GM23338 (cell line): ENCODE measurements at regions not wholly inside any gene's neighbourhood (a gene's known extent, or its start where the extent isn't known, plus 50 kb on each side); places are given as distances from the start of the nearest gene placed in this dataset.

Experiments used
- ATAC-seq: fragments of 200-7000 bp; cut with Tn5 transposase; 3 replicates; pipeline ENCODE4 v1.9.1; 2020
- DNase-seq: peaks from one replicate; pipeline ENCODE4 v3.0.0-alpha.2; 2015; ENCODE audit warnings: low spot score
- H2AFZ ChIP-seq: fragments of 200-600 bp; sonication (generic); 2 replicates; pipeline ENCODE4 v1.8.0; 2016; ENCODE audit warnings: antibody characterized with exemption, mild to moderate bottlenecking, moderate library complexity
- H3F3A ChIP-seq: fragments of 200-600 bp; sonication (generic); replicated peaks from 2 replicates; pipeline ENCODE4 v1.8.0; 2017; ENCODE audit warnings: antibody characterized with exemption, mixed run types, low read depth
- H3K27ac ChIP-seq: fragments of 200-600 bp; sonication (generic); 2 replicates; pipeline ENCODE4 v1.6.1; 2016; ENCODE audit warnings: low read depth
- H3K27me3 ChIP-seq: fragments of 200-600 bp; sonication (generic); 2 replicates; pipeline ENCODE4 v1.8.0; 2016; ENCODE audit warnings: mild to moderate bottlenecking, mixed run types, moderate library complexity; ENCODE audit not compliant: insufficient read depth
- H3K36me3 ChIP-seq: fragments of 200-600 bp; sonication (generic); 2 replicates; pipeline ENCODE4 v1.8.0; 2016; ENCODE audit warnings: mild to moderate bottlenecking; ENCODE audit not compliant: insufficient read depth
- H3K4me1 ChIP-seq: fragments of 200-600 bp; sonication (generic); 2 replicates; pipeline ENCODE4 v1.8.0; 2016; ENCODE audit warnings: mild to moderate bottlenecking, moderate library complexity; ENCODE audit not compliant: insufficient read depth
- H3K4me2 ChIP-seq: fragments of 200-600 bp; sonication (generic); 2 replicates; pipeline ENCODE4 v1.7.1; 2017; ENCODE audit warnings: mixed run types
- H3K4me3 ChIP-seq: fragments of 200-600 bp; sonication (generic); 2 replicates; pipeline ENCODE4 v1.6.1; 2016; ENCODE audit warnings: mixed run types
- H3K79me2 ChIP-seq: fragments of 200-600 bp; sonication (generic); replicated peaks from 2 replicates; pipeline ENCODE4 v1.8.0; 2017; ENCODE audit warnings: mild to moderate bottlenecking; ENCODE audit not compliant: insufficient read depth
- H3K9me2 ChIP-seq: fragments of 200-600 bp; sonication (generic); 2 replicates; pipeline ENCODE4 v1.8.0; 2017; ENCODE audit not compliant: insufficient read depth
- H4K20me1 ChIP-seq: fragments of 200-600 bp; sonication (generic); replicated peaks from 2 replicates; pipeline ENCODE4 v1.8.0; 2017; ENCODE audit warnings: mild to moderate bottlenecking; ENCODE audit not compliant: insufficient read depth
- H3K27ac Mint-ChIP-seq: 2 replicates; pipeline ENCODE4 v1.8.0; 2020; ENCODE audit warnings: inconsistent platforms, mild to moderate bottlenecking, moderate library complexity, mixed read lengths
- H3K27me3 Mint-ChIP-seq: 3 replicates; pipeline ENCODE4 v1.8.0; 2022; ENCODE audit warnings: low read depth, mild to moderate bottlenecking, moderate library complexity, mixed read lengths, inconsistent platforms; ENCODE audit not compliant: insufficient read depth, poor library complexity
- H3K36me3 Mint-ChIP-seq: 3 replicates; pipeline ENCODE4 v1.8.0; 2021; ENCODE audit warnings: low read depth, mild to moderate bottlenecking, inconsistent platforms, moderate library complexity, mixed read lengths
- H3K4me1 Mint-ChIP-seq: 3 replicates; pipeline ENCODE4 v1.8.0; 2020; ENCODE audit warnings: mild to moderate bottlenecking, inconsistent platforms, mixed read lengths
- H3K4me3 Mint-ChIP-seq: 3 replicates; pipeline ENCODE4 v1.8.0; 2021; ENCODE audit warnings: moderate library complexity, mild to moderate bottlenecking, inconsistent platforms, mixed read lengths
- H3K9me3 Mint-ChIP-seq: 3 replicates; pipeline ENCODE4 v1.8.0; 2020; ENCODE audit warnings: moderate library complexity, mild to moderate bottlenecking, inconsistent platforms, mixed read lengths
- CREB1 ChIP-seq: fragments of 250-450 bp; sonication (Bioruptor Pico); IDR thresholded peaks from 2 replicates; pipeline ENCODE4 v1.5.0; 2020; ENCODE audit warnings: low read depth, mild to moderate bottlenecking, moderate library complexity
- EZH2 ChIP-seq: fragments of 200-600 bp; sonication (generic); IDR thresholded peaks from one replicate; pipeline ENCODE4 v1.8.0; 2017; ENCODE audit warnings: antibody characterized with exemption, mild to moderate bottlenecking, low read depth; ENCODE audit not compliant: unreplicated experiment
- EZH2phosphoT487 ChIP-seq: fragments of 200-600 bp; sonication (generic); IDR thresholded peaks from one replicate; pipeline ENCODE4 v1.8.1; 2018; ENCODE audit warnings: antibody characterized with exemption; ENCODE audit not compliant: unreplicated experiment
- JUNB ChIP-seq: IDR thresholded peaks from one replicate; pipeline ENCODE4 v1.6.1; 2016; ENCODE audit warnings: antibody characterized with exemption; ENCODE audit not compliant: unreplicated experiment
- NANOG ChIP-seq: IDR thresholded peaks from 2 replicates; pipeline ENCODE4 v1.6.1; 2016; ENCODE audit warnings: antibody characterized with exemption, borderline replicate concordance
- POLR2AphosphoS5 ChIP-seq: IDR thresholded peaks from 2 replicates; pipeline ENCODE4 v1.6.1; 2016; ENCODE audit warnings: antibody characterized with exemption, low read depth
- STAT1 ChIP-seq: IDR thresholded peaks from one replicate; pipeline ENCODE4 v1.6.1; 2016; ENCODE audit warnings: antibody characterized with exemption; ENCODE audit not compliant: unreplicated experiment
- ZNF114 ChIP-seq: fragments of 250-450 bp; sonication (Bioruptor Pico); IDR thresholded peaks from 2 replicates; pipeline ENCODE4 v1.5.0; 2020; ENCODE audit warnings: mild to moderate bottlenecking, moderate library complexity
- ZNF331 ChIP-seq: fragments of 250-450 bp; sonication (Bioruptor Pico); IDR thresholded peaks from 2 replicates; pipeline ENCODE4 v1.5.0; 2020; ENCODE audit warnings: low read depth, mild to moderate bottlenecking, moderate library complexity
- TF ChIP-seq, protein P1 (sequence below): IDR thresholded peaks from one replicate; pipeline ENCODE4 v1.6.1; 2018; ENCODE audit warnings: antibody characterized with exemption; ENCODE audit not compliant: unreplicated experiment
- TF ChIP-seq, protein P2 (sequence below): IDR thresholded peaks from 2 replicates; pipeline ENCODE4 v1.6.1; 2016; ENCODE audit warnings: antibody characterized with exemption
- TF ChIP-seq, protein P3 (sequence below), 2 experiments: fragments of 200-600 bp in 1 of 2; sonication (generic) in 1 of 2; conservative IDR thresholded peaks; 2 replicates each; pipeline versions ENCODE4 v1.5.1 to v1.6.1; 2016 to 2017; ENCODE audit warnings: antibody characterized with exemption in 2 of 2, low read depth in 2 of 2, mild to moderate bottlenecking in 2 of 2, moderate library complexity in 1 of 2
- TF ChIP-seq, protein P4 (sequence below): fragments of 250-450 bp; sonication (Bioruptor Pico); IDR thresholded peaks from 2 replicates; pipeline ENCODE4 v1.5.0; 2020; ENCODE audit warnings: mild to moderate bottlenecking, moderate library complexity

DNA sequence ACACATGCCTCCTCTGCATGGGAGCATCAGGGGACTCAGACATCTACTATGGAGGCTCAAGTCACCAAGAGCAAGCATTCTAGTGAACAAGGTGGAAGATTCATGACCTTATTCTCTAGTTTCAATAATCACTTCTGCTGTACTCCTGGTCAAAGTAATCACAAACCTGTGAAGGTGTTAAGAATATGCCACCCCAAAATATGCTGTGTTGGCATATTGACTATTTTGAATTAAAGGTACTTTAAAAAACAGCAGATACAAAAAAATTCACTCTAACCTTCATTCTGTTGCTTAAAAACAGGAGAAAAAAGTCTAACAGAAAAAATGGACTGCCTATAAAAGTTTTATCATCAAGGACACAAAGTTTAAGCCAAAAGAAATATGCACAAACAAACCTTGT lies 607.8 kb upstream of the TYRP1 start:
- 0 out of 3 replicates have a peak, but pooled peaks cover under 1% of the 10 kb centered on the region for H3K9me3 Mint-ChIP-seq
- Histone ChIP-seq H3F3A (no peaks in the 10 kb centered on the region), H3K27me3 (no peaks in the 10 kb centered on the region), H3K4me2 (no peak overlapping the region), H3K4me1 (no peaks in the 10 kb centered on the region), H2AFZ (no peak overlapping the region), H4K20me1 (no peaks in the 10 kb centered on the region), H3K36me3 (no peaks in the 10 kb centered on the region), H3K27ac (no peak overlapping the region), H3K79me2 (no peaks in the 10 kb centered on the region), H3K4me3 (no peak overlapping the region), H3K9me2 (no peaks in the 10 kb centered on the region)
- no peak overlapping the region for H3K27ac Mint-ChIP-seq
- TF ChIP-seq, protein P1, sequence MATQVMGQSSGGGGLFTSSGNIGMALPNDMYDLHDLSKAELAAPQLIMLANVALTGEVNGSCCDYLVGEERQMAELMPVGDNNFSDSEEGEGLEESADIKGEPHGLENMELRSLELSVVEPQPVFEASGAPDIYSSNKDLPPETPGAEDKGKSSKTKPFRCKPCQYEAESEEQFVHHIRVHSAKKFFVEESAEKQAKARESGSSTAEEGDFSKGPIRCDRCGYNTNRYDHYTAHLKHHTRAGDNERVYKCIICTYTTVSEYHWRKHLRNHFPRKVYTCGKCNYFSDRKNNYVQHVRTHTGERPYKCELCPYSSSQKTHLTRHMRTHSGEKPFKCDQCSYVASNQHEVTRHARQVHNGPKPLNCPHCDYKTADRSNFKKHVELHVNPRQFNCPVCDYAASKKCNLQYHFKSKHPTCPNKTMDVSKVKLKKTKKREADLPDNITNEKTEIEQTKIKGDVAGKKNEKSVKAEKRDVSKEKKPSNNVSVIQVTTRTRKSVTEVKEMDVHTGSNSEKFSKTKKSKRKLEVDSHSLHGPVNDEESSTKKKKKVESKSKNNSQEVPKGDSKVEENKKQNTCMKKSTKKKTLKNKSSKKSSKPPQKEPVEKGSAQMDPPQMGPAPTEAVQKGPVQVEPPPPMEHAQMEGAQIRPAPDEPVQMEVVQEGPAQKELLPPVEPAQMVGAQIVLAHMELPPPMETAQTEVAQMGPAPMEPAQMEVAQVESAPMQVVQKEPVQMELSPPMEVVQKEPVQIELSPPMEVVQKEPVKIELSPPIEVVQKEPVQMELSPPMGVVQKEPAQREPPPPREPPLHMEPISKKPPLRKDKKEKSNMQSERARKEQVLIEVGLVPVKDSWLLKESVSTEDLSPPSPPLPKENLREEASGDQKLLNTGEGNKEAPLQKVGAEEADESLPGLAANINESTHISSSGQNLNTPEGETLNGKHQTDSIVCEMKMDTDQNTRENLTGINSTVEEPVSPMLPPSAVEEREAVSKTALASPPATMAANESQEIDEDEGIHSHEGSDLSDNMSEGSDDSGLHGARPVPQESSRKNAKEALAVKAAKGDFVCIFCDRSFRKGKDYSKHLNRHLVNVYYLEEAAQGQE: no peak
- TF ChIP-seq STAT1 (no peak), POLR2AphosphoS5 (no peak), NANOG (no peak), ZNF331 (CRISPR knock-in tag) (no peak), CREB1 (CRISPR knock-in tag) (no peak), EZH2 (no peak), ZNF114 (no peak), JUNB (no peak), EZH2phosphoT487 (no peak)
- TF ChIP-seq, protein P2, sequence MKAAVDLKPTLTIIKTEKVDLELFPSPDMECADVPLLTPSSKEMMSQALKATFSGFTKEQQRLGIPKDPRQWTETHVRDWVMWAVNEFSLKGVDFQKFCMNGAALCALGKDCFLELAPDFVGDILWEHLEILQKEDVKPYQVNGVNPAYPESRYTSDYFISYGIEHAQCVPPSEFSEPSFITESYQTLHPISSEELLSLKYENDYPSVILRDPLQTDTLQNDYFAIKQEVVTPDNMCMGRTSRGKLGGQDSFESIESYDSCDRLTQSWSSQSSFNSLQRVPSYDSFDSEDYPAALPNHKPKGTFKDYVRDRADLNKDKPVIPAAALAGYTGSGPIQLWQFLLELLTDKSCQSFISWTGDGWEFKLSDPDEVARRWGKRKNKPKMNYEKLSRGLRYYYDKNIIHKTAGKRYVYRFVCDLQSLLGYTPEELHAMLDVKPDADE: no peak
- TF ChIP-seq, protein P3, sequence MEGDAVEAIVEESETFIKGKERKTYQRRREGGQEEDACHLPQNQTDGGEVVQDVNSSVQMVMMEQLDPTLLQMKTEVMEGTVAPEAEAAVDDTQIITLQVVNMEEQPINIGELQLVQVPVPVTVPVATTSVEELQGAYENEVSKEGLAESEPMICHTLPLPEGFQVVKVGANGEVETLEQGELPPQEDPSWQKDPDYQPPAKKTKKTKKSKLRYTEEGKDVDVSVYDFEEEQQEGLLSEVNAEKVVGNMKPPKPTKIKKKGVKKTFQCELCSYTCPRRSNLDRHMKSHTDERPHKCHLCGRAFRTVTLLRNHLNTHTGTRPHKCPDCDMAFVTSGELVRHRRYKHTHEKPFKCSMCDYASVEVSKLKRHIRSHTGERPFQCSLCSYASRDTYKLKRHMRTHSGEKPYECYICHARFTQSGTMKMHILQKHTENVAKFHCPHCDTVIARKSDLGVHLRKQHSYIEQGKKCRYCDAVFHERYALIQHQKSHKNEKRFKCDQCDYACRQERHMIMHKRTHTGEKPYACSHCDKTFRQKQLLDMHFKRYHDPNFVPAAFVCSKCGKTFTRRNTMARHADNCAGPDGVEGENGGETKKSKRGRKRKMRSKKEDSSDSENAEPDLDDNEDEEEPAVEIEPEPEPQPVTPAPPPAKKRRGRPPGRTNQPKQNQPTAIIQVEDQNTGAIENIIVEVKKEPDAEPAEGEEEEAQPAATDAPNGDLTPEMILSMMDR (conservative IDR thresholded peaks at IDR 0.05; ENCODE audit: low read depth in 2 of 2): no peak
- TF ChIP-seq, protein P4, sequence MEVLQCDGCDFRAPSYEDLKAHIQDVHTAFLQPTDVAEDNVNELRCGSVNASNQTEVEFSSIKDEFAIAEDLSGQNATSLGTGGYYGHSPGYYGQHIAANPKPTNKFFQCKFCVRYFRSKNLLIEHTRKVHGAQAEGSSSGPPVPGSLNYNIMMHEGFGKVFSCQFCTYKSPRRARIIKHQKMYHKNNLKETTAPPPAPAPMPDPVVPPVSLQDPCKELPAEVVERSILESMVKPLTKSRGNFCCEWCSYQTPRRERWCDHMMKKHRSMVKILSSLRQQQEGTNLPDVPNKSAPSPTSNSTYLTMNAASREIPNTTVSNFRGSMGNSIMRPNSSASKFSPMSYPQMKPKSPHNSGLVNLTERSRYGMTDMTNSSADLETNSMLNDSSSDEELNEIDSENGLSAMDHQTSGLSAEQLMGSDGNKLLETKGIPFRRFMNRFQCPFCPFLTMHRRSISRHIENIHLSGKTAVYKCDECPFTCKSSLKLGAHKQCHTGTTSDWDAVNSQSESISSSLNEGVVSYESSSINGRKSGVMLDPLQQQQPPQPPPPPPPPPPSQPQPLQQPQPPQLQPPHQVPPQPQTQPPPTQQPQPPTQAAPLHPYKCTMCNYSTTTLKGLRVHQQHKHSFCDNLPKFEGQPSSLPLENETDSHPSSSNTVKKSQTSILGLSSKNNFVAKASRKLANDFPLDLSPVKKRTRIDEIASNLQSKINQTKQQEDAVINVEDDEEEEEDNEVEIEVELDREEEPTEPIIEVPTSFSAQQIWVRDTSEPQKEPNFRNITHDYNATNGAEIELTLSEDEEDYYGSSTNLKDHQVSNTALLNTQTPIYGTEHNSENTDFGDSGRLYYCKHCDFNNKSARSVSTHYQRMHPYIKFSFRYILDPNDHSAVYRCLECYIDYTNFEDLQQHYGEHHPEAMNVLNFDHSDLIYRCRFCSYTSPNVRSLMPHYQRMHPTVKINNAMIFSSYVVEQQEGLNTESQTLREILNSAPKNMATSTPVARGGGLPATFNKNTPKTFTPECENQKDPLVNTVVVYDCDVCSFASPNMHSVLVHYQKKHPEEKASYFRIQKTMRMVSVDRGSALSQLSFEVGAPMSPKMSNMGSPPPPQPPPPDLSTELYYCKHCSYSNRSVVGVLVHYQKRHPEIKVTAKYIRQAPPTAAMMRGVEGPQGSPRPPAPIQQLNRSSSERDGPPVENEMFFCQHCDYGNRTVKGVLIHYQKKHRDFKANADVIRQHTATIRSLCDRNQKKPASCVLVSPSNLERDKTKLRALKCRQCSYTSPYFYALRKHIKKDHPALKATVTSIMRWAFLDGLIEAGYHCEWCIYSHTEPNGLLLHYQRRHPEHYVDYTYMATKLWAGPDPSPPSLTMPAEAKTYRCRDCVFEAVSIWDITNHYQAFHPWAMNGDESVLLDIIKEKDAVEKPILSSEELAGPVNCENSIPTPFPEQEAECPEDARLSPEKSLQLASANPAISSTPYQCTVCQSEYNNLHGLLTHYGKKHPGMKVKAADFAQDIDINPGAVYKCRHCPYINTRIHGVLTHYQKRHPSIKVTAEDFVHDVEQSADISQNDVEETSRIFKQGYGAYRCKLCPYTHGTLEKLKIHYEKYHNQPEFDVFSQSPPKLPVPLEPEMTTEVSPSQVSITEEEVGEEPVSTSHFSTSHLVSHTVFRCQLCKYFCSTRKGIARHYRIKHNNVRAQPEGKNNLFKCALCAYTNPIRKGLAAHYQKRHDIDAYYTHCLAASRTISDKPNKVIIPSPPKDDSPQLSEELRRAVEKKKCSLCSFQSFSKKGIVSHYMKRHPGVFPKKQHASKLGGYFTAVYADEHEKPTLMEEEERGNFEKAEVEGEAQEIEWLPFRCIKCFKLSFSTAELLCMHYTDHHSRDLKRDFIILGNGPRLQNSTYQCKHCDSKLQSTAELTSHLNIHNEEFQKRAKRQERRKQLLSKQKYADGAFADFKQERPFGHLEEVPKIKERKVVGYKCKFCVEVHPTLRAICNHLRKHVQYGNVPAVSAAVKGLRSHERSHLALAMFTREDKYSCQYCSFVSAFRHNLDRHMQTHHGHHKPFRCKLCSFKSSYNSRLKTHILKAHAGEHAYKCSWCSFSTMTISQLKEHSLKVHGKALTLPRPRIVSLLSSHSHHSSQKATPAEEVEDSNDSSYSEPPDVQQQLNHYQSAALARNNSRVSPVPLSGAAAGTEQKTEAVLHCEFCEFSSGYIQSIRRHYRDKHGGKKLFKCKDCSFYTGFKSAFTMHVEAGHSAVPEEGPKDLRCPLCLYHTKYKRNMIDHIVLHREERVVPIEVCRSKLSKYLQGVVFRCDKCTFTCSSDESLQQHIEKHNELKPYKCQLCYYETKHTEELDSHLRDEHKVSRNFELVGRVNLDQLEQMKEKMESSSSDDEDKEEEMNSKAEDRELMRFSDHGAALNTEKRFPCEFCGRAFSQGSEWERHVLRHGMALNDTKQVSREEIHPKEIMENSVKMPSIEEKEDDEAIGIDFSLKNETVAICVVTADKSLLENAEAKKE (CRISPR knock-in tag): no peak
- no peaks in the 10 kb centered on the region for H3K27me3 Mint-ChIP-seq
- no peaks in the 10 kb centered on the region for H3K4me1 Mint-ChIP-seq
- no peak for DNase-seq
- H3K4me3 Mint-ChIP-seq: no peak overlapping the region
- no peak for ATAC-seq
- H3K36me3 Mint-ChIP-seq: no peaks in the 10 kb centered on the region
